Astrocyte (in vitro differentiated cells and primary cell): ENCODE measurements at regions not wholly inside any gene's neighbourhood (a gene's known extent, or its start where the extent isn't known, plus 50 kb on each side); places are given as distances from the start of the nearest gene placed in this dataset.

Source experiments
- DNase-seq: peaks from one replicate; pipeline ENCODE4 v3.0.0-alpha.2; 2010; ENCODE audit warnings: low read depth
- FAIRE-seq: peaks from 2 replicates; lab custom pipeline; 2011; peaks lifted over from hg19 to GRCh38; lab: Jason Lieb, UNC
- H2AFZ ChIP-seq: 2 replicates; pipeline ENCODE4 v1.6.0; 2012; ENCODE audit warnings: low read depth, low read length, inconsistent platforms
- H3K27ac ChIP-seq: 2 replicates; pipeline ENCODE4 v1.5.1; 2011; ENCODE audit warnings: low read depth, low read length, inconsistent platforms
- H3K27me3 ChIP-seq: 2 replicates; pipeline ENCODE4 v1.6.0; 2011; ENCODE audit warnings: low read length, inconsistent platforms; ENCODE audit not compliant: insufficient read depth
- H3K36me3 ChIP-seq: 2 replicates; pipeline ENCODE4 v1.5.1; 2011; ENCODE audit warnings: low read length, inconsistent platforms; ENCODE audit not compliant: insufficient read depth
- H3K4me1 ChIP-seq: 2 replicates; pipeline ENCODE4 v1.5.1; 2011; ENCODE audit warnings: low read length, inconsistent platforms; ENCODE audit not compliant: insufficient read depth
- H3K4me2 ChIP-seq: 2 replicates; pipeline ENCODE4 v1.6.0; 2012; ENCODE audit warnings: low read length, inconsistent platforms
- H3K4me3 ChIP-seq: 2 replicates; pipeline ENCODE4 v1.5.1; 2011; ENCODE audit warnings: low read depth, mild to moderate bottlenecking, low read length, inconsistent platforms; ENCODE audit not compliant: insufficient read depth
- H3K79me2 ChIP-seq: 2 replicates; pipeline ENCODE4 v1.6.0; 2012; ENCODE audit warnings: mild to moderate bottlenecking, low read length, inconsistent platforms; ENCODE audit not compliant: insufficient read depth
- H3K9ac ChIP-seq: 2 replicates; pipeline ENCODE4 v1.6.0; 2012; ENCODE audit warnings: mild to moderate bottlenecking, low read length, inconsistent platforms
- H3K9me3 ChIP-seq: 2 replicates; pipeline ENCODE4 v1.5.1; 2012; ENCODE audit warnings: low read depth, mild to moderate bottlenecking, low read length, inconsistent platforms; ENCODE audit not compliant: insufficient read depth
- H4K20me1 ChIP-seq: 2 replicates; pipeline ENCODE4 v1.6.0; 2012; ENCODE audit warnings: low read length, inconsistent platforms; ENCODE audit not compliant: insufficient read depth
- H3K27ac Mint-ChIP-seq: one replicate; pipeline ENCODE4 v1.8.0; 2021; ENCODE audit warnings: mild to moderate bottlenecking, mixed read lengths; ENCODE audit not compliant: unreplicated experiment
- H3K27me3 Mint-ChIP-seq: one replicate; pipeline ENCODE4 v1.8.0; 2021; ENCODE audit warnings: low read depth, mixed read lengths; ENCODE audit not compliant: unreplicated experiment
- H3K36me3 Mint-ChIP-seq: one replicate; pipeline ENCODE4 v1.8.0; 2021; ENCODE audit warnings: low read depth, mixed read lengths; ENCODE audit not compliant: unreplicated experiment
- H3K4me1 Mint-ChIP-seq: one replicate; pipeline ENCODE4 v1.8.0; 2021; ENCODE audit warnings: low read depth, mixed read lengths; ENCODE audit not compliant: unreplicated experiment
- H3K4me3 Mint-ChIP-seq: one replicate; pipeline ENCODE4 v1.8.0; 2021; ENCODE audit warnings: mild to moderate bottlenecking, moderate library complexity, mixed read lengths; ENCODE audit not compliant: unreplicated experiment
- H3K9me3 Mint-ChIP-seq: one replicate; pipeline ENCODE4 v1.8.0; 2021; ENCODE audit warnings: mild to moderate bottlenecking, mixed read lengths; ENCODE audit not compliant: unreplicated experiment
- CTCF ChIP-seq: IDR thresholded peaks from 2 replicates; pipeline ENCODE4 v1.5.1; 2011; ENCODE audit warnings: low read depth, mild to moderate bottlenecking, inconsistent platforms, low read length, moderate library complexity; ENCODE audit not compliant: insufficient read depth
- EZH2 ChIP-seq: IDR thresholded peaks from 2 replicates; pipeline ENCODE4 v1.6.1; 2012; ENCODE audit warnings: mild to moderate bottlenecking, low read length, inconsistent platforms; ENCODE audit not compliant: insufficient read depth

GRCh38 chr6:100115407-100116101 lies 121.5 kb upstream of the MCHR2 start:
- Mint-ChIP-seq H3K9me3 (no peaks in the 10 kb centered on the region), H3K4me1 (peaks cover 5% of the 10 kb centered on the region), H3K4me3 (no peak overlapping the region), H3K27ac (no peak overlapping the region), H3K36me3 (no peaks in the 10 kb centered on the region), H3K27me3 (peaks cover 10% of the 10 kb centered on the region)
- Histone ChIP-seq H3K4me2 (no peak overlapping the region), H3K4me1 (no peaks in the 10 kb centered on the region), H3K36me3 (no peaks in the 10 kb centered on the region), H3K27me3 (peaks cover 14% of the 10 kb centered on the region), H3K9me3 (no peaks in the 10 kb centered on the region), H3K4me3 (no peak overlapping the region), H2AFZ (no peak overlapping the region), H3K9ac (no peak overlapping the region), H3K79me2 (no peaks in the 10 kb centered on the region), H3K27ac (no peak overlapping the region), H4K20me1 (no peaks in the 10 kb centered on the region)
- no peak for FAIRE-seq
- TF ChIP-seq CTCF = no peak
- no peak for DNase-seq

GRCh38 chr6:100112855-100113508 lies 119.0 kb upstream of the MCHR2 start:
- no peak overlapping the region for H2AFZ ChIP-seq
- no peaks in the 10 kb centered on the region for H3K9me3 ChIP-seq
- Mint-ChIP-seq H3K36me3 (no peaks in the 10 kb centered on the region), H3K4me1 (no peaks in the 10 kb centered on the region), H3K27me3 (peaks cover 15% of the 10 kb centered on the region), H3K4me3 (no peak overlapping the region), H3K27ac (no peak overlapping the region), H3K9me3 (no peaks in the 10 kb centered on the region)
- no peak overlapping the region for H3K4me2 ChIP-seq
- H3K4me1 ChIP-seq = no peaks in the 10 kb centered on the region
- DNase-seq (no peak), FAIRE-seq (no peak)
- H3K4me3 ChIP-seq = no peak overlapping the region
- no peaks in the 10 kb centered on the region for H3K79me2 ChIP-seq
- no peak overlapping the region for H3K9ac ChIP-seq
- no peak overlapping the region for H3K27ac ChIP-seq
- peaks cover 18% of the 10 kb centered on the region for H3K27me3 ChIP-seq
- TF ChIP-seq CTCF = no peak
- TF ChIP-seq EZH2 = no peak
- no peaks in the 10 kb centered on the region for H4K20me1 ChIP-seq
- H3K36me3 ChIP-seq = no peaks in the 10 kb centered on the region
